GM19452 (cell line): ENCODE measurements at regions not wholly inside any gene's neighbourhood (a gene's known extent, or its start where the extent isn't known, plus 50 kb on each side); places are given as distances from the start of the nearest gene placed in this dataset.

Experiments
- ATAC-seq: cut with Tn5 transposase; IDR thresholded peaks from one replicate; pipeline ENCODE4 v1.9.1; 2021; ENCODE audit not compliant: unreplicated experiment

DNA sequence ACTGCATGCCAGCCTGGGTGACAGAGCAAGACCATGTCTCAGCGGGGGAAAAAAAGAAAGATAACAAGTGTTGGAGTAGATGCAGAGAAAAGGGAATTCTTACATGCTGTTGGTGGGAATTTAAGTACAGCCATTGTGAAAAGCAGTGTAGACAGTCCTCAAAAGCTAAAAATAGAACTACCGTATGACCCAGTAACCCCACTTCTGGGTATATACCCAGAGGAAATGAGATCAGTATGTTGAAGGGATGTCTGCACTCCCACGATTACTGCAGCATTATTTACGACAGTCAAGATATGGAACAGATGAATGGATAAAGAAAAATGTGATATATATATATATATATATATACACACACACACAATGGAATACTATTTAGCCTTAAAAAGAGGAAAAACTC lies 225.3 kb upstream of the SLC24A2 start:
- no peak for ATAC-seq

DNA sequence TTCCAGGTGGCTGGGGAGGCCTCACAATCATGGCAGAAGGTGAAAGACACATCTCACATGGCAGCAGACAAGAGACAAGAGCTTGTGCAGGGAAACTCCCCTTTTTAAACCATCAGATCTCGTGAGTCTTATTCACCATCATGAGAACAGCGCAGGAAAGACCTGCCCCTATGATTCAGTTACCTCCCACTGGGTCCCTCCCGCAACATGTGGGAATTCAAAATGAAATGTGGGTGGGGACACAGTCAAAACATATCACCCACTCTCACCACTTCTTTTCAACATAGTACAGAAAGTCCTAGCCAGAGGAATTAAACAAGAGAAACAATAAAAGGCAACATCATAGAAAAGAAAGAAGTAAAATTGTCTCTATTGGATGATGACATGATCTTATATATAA lies 223.4 kb upstream of the SLC24A2 start:
- no peak for ATAC-seq

DNA sequence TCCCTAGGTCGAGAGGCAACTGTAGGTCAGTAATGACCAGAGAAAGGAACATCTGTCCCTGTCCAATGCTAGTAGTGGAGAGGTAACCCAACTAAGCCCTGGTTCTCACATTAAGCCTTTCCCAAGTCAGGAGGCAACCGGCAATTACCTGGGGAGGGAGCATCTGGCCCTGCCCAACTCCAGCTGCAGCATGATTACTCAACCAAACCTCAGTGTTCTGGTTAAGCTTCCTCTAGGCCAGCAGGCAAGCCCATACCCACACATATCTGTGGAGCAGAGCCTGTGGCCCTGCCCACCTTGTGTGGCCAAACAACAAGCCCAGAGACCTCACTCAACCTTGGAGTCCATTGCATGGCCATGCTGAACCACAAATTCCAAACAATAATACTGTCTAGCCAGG lies 220.8 kb upstream of the SLC24A2 start:
- ATAC-seq: no peak

DNA sequence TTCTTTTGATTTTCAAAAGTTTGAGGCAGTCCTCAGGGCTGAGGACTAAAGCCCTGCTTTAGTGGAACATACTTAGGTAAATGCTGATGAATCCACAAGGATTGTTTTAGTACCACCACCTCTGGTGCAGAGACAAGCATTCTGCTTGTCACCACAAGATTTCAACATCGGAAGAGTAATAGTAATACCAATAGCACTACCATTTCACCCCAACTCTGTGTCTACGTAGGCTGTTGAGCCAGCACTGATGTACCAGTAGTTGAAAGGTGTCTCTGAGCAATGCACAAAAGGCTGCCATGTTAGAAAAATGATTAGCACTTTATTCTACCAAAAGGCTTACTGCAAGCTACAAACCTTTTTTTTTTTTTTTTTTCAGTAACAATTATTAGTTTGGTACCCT lies 213.2 kb upstream of the SLC24A2 start:
- no peak for ATAC-seq

DNA sequence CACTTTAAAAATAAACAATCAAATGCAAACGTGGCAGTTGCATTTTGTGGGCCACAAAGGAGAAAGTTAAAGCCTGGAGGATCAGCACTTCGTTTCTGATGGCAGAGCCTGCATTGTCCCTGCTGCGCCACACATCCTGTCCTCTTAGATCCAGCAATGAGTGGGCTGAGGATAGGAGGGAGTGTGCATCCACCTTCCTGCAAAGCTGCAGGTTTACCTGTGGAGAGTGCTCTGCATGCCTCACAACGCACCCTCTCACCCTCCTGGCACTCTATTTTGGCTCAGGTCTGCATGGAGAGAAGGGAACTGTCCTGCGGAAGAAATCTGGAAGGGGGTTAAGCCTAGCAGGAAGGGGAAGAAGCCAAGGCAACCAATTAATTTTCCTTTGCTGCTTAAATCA lies 212.2 kb upstream of the SLC24A2 start:
- ATAC-seq: no peak

DNA sequence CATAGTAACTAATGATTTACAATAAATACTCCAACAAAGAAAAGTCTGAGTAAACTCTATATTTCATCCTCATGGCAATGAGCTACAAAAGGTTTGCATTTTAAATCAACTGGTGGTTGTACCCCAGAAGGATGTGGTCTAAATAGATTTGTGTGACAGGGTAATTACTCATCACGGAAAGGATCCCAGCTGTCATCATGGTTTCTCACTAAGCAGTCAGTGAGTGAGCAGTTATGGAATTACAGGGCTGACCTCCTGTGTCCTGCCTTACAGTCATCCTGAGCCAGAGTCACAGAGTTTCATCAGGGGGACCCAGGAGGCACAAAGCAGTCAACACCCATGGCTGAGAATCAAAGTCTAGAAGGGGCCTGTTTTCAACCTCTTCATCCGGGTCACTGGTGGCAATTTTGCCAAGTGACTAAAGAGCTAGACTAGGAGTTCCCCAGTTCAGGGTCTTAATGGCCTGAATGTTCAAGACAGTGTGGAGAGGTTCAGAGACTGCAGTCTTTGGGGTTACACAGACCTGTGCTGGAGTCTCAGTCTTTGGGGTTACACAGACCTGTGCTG lies 210.7 kb upstream of the SLC24A2 start:
- peak; percentile 91 for ATAC-seq

DNA sequence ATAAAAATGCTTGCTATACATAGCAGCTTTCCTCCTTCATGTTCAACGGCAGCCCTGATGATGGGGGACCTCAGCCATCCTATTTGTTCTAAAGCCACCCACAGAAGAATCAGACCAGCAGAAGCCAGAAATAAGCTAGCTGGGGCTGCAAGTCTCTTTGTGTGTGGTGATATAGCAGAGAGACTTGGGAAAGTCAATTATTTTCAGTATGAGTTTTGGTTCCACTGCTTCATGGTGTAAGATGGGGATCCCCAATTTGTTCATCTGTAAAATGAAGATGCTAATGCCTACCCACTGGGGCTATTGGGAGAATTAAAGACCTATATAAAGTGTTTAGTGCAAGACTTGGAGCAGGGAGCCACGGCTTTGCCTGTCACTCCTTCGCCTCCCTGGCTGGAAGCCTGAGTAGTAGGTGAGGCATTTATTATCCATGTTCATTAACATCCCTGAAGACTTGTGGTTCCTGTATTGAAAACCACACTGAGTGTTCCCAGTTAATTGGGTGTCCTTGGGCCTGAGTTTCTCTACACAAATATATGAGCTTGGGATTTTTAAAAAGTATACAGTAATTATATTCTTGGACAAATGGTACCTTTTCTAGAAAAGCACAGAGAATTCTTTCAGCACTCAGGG lies 210.1 kb upstream of the SLC24A2 start:
- no peak for ATAC-seq

DNA sequence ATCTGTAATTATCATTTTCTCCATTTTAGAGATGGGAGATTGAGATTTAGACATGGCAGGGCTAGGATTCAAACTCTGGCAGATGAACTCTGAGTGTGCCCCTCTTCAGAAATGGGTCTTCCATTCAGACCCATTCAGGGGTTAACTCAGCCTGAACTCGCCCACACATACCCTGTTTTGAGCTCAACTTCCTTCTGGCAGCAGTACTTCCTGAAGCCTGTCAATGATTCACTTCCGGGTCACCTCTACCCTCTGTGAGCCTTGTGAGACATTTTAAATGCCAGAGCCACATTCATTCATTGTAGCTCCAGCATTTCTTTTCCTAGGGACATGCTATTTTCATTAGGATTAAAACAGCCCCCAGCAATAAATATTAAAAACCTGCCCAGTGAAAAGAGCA lies 209.3 kb upstream of the SLC24A2 start:
- ATAC-seq: no peak

DNA sequence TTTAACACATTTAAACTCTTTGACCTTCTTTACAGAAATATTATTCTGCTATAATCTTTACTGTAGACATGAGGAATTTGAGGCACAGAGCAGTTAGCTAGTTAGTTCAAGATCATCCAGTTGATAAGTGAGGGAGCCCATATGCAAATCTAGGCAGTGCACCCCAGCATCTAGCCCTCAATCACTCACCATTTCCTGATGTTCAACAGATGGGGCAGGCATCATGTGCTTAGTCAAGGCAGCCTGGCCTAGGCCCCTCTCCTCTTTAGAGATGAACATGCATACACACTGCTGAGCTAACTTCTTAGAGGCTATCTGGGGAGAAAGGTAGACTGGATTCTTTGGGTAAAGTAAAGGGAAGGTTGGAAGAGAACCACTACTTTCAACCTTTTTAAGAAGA lies 206.8 kb upstream of the SLC24A2 start:
- no peak for ATAC-seq

DNA sequence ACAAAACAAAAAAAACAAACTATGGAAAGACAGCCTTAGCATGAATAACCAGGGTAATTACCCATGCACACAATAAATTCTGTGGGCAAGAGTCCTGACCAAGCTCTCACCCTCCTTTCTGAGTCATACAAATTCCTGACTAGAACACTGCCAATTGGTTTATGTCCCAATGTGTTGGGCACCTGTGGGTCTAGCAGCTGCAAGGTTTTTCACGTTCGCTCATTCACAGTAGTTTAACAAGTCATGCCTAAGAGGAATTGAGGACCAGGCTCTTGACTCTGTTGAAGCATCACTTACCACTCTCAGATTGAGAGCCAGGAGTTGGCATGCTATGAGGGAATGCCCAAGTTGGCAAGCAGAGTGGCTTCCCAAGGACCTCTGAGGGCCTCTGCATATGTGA lies 205.5 kb upstream of the SLC24A2 start:
- no peak for ATAC-seq

DNA sequence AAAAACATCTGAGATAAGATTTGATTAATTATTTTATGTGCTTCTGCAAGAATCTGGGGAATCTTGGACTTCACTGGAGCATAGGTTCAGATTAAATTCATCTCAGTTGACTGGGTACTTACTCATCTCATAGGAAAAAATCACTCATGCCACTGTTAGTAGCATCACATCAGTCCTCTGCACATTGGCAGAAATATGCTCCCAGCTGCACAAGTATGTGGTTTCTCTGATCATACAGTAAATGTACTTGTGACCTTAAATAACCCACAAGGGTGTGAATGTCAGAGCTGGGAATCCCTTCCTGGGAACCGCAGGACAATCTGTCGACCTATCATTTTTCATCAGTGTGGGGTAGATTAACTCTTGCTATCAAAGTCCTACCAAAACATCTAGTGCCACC lies 203.7 kb upstream of the SLC24A2 start:
- no peak for ATAC-seq

DNA sequence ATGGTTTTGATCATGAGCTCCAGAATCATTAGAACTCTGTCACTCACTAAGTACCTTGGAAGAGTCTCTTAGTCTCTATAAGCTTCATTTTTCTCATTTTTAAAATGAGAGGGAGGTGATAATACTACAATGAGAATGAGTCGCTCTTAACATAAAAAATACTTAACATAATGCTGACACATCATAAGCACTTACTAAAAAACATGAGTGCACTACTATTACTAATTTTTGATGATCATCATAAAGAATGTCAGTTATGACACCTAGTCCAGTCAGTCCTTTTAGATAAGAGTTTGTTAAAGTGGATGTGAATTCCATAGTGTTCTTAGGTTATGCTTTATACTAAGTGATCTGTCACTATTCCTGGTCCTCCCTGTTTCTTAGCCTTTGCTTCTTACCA lies 200.4 kb upstream of the SLC24A2 start:
- no peak for ATAC-seq

DNA sequence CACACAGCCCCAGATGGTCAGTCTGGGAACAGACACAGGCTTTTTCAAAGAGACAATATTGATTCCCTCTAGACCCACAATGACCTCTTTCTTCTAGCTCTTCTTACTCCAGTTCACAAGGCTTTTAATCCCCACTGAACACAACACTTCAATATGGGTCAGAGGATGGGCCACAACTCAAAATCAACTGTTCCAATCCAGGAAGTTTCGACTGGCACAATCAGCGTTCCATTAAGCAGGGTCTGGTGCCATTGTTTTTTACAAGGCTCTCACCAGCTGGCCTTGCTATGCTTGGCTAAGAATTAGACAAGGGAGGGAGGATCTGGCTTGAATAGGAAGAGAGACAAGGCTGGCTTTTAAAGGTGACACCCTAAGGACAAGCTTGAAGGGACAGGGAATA lies 199.4 kb upstream of the SLC24A2 start:
- ATAC-seq: no peak

DNA sequence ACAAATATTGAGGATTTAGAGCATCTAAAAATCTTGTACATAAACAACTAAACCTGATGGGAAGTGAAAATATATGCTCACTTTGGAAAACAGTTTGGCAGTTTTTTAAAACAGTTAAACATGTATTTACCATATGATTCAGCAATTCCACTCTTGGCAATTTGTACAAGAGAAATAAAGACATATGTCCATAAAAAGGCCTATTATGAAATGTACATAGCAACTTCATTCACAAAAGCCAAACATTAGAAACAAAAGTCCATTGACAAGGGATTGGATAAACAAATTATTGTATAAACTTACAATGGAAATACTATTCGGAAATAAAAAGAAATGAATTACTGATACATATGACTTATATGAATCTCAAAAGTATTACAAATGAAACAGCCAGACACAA lies 196.2 kb upstream of the SLC24A2 start:
- ATAC-seq: no peak

DNA sequence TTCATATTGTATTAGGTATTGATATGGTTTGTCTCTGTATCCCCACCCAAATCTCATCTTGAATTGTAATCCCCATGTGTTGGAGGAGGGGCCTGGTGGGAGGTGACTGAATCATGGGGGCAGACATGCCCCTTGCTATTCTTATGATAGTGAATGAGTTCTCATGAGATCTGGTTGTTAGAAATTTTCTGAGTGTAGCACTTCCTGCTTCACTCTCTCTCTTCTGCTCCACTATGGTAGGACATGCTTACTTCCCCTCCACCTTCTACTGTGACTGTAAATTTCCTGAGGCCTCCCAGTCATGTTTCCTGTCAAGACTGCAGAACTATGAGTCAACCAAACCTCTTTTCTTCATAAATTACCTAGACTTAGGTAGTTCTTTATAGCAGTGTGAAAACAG lies 187.4 kb upstream of the SLC24A2 start:
- peak; percentile 75 for ATAC-seq

DNA sequence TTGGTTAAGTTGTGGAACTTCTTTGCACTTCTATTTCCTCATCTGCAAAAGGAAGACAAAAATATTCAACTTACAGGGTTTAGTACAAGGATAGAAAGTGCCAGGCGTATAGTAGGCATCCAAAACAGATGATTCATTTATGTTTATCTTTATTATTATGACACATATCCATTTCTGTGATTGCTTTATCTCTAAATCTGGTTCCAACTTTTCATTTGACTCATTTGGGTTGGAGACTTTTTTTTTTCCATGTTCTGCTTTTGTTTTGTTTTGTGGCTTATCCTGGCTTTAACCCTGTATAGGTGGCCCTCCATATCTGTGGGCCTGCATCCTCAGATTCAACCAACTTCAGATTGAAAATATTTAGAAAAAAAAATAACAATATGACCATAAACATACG lies 186.7 kb upstream of the SLC24A2 start:
- ATAC-seq: no peak

DNA sequence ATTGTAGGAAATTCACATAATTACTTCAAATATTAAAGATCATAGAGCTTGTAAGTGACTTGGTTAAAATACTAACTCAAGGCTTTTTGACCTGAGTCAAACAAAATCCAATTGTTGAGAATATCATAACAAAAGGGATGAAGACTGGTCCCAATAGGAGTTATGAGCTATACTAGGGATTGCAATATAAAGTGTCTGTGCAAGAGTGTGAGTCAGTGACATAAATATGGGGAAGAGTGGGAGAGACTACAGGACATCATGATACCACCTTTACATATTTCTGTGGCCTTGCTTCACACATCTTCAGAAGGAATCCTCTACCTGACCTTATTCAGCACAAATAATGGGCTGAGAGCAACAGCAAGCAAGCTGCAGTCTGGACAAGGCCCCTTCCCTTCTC lies 180.9 kb upstream of the SLC24A2 start:
- no peak for ATAC-seq

DNA sequence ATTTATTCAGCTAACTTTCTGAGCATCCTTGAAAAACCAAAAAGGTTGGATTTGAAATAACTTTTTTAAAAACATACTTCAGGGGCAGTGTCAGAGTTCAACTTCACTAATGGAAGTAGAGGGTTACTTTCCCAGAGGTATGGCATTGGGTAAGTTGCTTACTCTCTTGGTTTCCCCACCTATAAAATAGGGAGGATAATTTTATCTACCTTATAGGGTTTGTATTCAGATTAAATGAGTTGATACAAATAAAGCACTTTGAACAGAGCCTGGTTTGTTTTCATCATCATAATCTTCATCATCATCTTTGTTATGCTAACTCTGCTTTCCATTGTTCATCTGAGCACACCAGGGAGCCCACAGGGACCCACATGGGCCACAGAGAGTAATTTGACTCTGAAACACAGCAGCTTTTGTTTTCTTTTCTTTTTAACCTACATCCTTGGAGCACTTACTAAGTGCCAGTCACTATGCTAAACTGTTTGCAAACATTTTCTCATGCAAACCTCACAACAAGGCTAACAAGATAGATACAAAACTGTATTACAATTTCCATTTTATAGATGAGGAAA lies 179.1 kb upstream of the SLC24A2 start:
- no peak for ATAC-seq

DNA sequence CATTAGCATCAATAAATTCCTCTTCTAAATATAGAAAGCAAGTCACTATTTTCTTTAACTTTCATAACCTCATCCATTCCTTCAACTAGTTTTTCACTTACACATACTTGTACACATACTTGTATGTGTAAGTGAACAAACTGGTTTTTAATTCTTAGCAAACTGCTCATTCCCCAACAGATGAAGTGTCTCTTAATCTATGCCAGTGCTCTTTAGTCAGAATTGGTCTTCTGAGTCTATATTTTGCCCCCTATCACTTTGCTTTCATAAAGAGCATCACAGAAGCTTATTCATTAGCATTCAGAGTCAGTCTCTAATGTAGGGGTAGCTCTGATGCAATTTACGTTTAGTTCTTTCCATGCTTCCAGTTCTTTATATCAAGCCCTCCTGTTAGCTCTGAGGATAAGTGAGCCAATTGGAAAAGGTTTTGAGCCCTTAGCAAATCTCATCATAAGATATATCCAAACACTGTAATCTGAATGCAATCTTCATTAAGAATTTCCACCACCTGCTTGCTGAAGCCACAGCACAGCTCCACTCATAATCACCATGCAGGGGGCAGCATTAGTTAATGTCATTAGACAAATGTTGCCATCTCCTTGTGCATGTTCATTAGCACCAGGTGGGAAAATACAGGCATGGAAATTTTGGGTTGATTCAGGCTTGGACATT lies 178.5 kb upstream of the SLC24A2 start:
- no peak for ATAC-seq

DNA sequence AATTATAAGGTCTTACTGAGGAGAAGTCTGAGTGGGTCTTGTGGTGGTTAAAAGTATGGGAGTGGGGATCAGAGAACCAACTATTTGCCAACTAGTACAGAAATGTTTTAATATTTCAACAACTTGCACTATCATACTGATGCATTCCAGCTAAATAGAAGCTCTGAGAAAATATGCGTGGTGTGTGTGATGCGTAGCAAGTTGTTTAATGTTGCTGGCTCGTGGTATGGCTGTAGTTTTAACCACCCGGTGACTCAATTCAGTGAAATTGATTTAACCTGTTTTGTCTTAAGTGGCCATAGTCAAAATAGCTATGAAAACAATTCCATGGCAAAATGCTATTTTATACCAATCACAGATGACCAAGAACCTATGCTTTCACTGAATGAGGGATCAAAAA lies 176.5 kb upstream of the SLC24A2 start:
- ATAC-seq: no peak

DNA sequence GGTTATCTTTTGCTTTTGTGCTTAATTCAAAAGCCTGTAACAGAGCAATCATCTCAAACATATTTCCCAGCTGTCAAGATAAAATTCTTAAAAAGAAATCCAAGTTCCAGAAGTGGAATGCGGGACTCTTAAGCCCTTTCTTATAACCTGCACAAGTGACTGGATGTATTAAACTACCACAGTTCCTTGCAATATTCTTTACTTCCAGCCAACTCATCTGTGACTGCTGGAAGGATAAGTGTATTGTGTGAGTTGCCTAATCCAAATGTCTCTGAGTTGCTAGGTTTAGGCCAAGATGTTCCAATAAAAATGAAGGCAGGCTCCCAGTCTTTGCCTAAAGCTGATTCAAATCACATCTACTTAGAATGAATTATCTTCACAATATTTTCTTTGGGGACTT lies 159.2 kb upstream of the SLC24A2 start:
- ATAC-seq: no peak

DNA sequence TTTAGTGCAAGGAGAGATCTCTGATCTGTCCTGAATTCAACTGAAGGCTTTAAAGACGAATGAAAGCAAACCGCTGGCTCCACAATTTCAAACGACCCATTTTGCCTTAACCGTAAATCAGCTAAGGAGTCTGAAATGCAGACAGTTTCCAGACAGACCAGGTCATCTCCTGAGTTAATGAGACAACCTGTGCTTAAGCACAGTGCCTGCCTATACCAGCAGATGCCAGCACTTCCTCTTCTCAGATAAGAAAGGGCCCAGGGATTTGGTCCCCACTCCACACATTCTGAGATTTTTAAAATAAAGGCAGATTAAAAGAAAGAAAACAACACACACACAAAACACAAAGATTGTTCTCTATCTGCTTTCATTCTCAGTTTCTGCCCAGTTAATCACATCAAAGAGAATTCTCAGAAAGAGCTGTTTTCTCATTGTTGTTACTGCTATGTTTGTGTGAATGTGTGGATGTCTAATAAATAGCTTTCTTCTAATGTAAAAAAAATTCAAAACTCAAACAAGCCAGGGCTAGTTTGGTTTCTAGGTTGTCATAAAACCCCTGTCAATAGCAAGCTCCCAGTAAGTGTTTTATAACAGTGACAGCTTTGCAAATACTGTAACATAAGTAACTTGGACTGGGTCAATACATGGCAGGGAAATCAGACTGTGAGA lies 157.7 kb upstream of the SLC24A2 start:
- no peak for ATAC-seq
